ENCODE measurements at regions not wholly inside any gene's neighbourhood (a gene's known extent, or its start where the extent isn't known, plus 50 kb on each side); places are given as distances from the start of the nearest gene placed in this dataset.

DNA sequence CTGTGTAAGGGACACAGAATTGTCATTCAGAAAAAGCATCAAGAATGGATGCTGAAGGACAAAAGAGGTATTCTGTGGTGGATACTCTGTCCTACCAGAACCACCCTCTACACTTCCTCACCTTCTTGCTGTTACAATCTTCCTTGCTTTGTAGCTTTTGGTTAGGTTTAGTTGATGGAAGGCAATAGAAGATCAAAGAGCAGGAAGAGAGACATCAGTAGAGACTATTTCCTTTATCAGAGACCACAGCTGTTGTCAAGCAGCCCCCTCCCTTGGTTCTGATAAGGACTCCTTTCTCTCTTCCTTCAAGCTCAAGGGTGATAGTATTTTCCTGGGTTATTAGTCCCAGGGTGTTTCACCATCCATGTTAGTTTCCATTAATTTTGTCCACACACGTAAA lies 84.7 kb upstream of the ALCAM start:
- no peak overlapping the region for H2AFZ ChIP-seq (ENCODE audit: low read length)
- no peak overlapping the region for H4K5ac ChIP-seq (ENCODE audit: insufficient read length, low read depth, low read length)
- no peak overlapping the region for H3K56ac ChIP-seq (replicated peaks; ENCODE audit: insufficient read length, low read depth, low read length)
- H3K79me2 ChIP-seq (ENCODE audit: control insufficient read depth in 1 of 2, insufficient read depth in 2 of 2, low read length in 2 of 2): no peaks in the 10 kb centered on the region
- H3K14ac ChIP-seq (ENCODE audit: insufficient read length): no peak overlapping the region
- no peak for FAIRE-seq
- ChIA-PET POLR2A (ENCODE audit: partially characterized antibody) (no interaction called here), CTCF (ENCODE audit: partially characterized antibody) (no interaction called here)
- H3K79me1 ChIP-seq (ENCODE audit: low read depth, low read length): no peaks in the 10 kb centered on the region
- H3K9ac ChIP-seq (replicated peaks in 1 of 4; ENCODE audit: extremely low read depth in 1 of 4, low read depth in 3 of 4, low read length in 3 of 4): no peak overlapping the region
- no peak overlapping the region for H3K18ac ChIP-seq (ENCODE audit: extremely low read depth, low read length)
- no peak overlapping the region for H3K4me3 ChIP-seq (ENCODE audit: extremely low read depth in 1 of 4, insufficient read depth in 2 of 4, low read depth in 3 of 4, low read length in 4 of 4)
- no peak for DNase-seq (ENCODE audit: low read depth in 1 of 2, low spot score in 2 of 2)
- H3K27ac ChIP-seq (ENCODE audit: low read depth, low read length): no peak overlapping the region
- TF ChIP-seq ZNF274 (IDR thresholded peaks at IDR 0.05; ENCODE audit: borderline replicate concordance, extremely low read depth, low read length): no peak
- TF ChIP-seq CTBP2 (IDR thresholded peaks at IDR 0.05; ENCODE audit: borderline replicate concordance, insufficient read depth, insufficient read length, low read length): no peak
- TF ChIP-seq BRCA1 (IDR thresholded peaks at IDR 0.05; ENCODE audit: low read depth, low read length): no peak
- TF ChIP-seq, protein P1, sequence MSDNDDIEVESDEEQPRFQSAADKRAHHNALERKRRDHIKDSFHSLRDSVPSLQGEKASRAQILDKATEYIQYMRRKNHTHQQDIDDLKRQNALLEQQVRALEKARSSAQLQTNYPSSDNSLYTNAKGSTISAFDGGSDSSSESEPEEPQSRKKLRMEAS (IDR thresholded peaks at IDR 0.05): no peak
- no peak overlapping the region for H4K91ac ChIP-seq (replicated peaks; ENCODE audit: insufficient read length, low read length)
- no peak overlapping the region for H2BK120ac ChIP-seq (replicated peaks; ENCODE audit: low read depth, low read length)
- H2BK15ac ChIP-seq (ENCODE audit: low read length): no peak overlapping the region
- no peaks in the 10 kb centered on the region for H3K36me3 ChIP-seq (ENCODE audit: control insufficient read depth in 2 of 4, insufficient read depth in 4 of 4, low read length in 3 of 4)
- no peaks in the 10 kb centered on the region for H3K27me3 ChIP-seq (replicated peaks in 1 of 4; ENCODE audit: control insufficient read depth in 3 of 4, extremely low read depth in 1 of 4, insufficient read depth in 3 of 4, low read length in 3 of 4)
- H3K23ac ChIP-seq (ENCODE audit: insufficient read length): no peak overlapping the region
- no peak overlapping the region for H3K4ac ChIP-seq (replicated peaks; ENCODE audit: insufficient read length, low read depth, low read length)
- H2AK5ac ChIP-seq (ENCODE audit: low read depth, low read length): no peak overlapping the region
- H4K20me1 ChIP-seq (replicated peaks in 1 of 2; ENCODE audit: control insufficient read depth in 1 of 2, insufficient read depth in 2 of 2, low read length in 2 of 2): no peaks in the 10 kb centered on the region
- no peaks in the 10 kb centered on the region for H3K23me2 ChIP-seq (ENCODE audit: low read depth, low read length)
- H2BK12ac ChIP-seq (ENCODE audit: low read depth, low read length): no peak overlapping the region
- no peak overlapping the region for H2BK5ac ChIP-seq (ENCODE audit: low read depth, low read length)
- H3K9me3 ChIP-seq (ENCODE audit: insufficient read depth in 2 of 2, low read depth in 1 of 2, low read length in 1 of 2): no peaks in the 10 kb centered on the region
- no peak overlapping the region for H4K8ac ChIP-seq (ENCODE audit: extremely low read depth, insufficient read depth, low read length)
- 100% methylated on average over 1 of the region's 1 CpG; no CpG with 5 or more reads in 1 of the 2 experiments for WGBS, 2 experiments (ENCODE audit: extremely low coverage in 1 of 2, insufficient coverage in 1 of 2, insufficient read length in 1 of 2, insufficient replicate concordance in 2 of 2, low coverage in 1 of 2, low lambda C conversion rate in 2 of 2, missing lambda C conversion rate in 1 of 2)
- no peak overlapping the region for H2BK20ac ChIP-seq (ENCODE audit: low read length)
- no peaks in the 10 kb centered on the region for H3K4me1 ChIP-seq (replicated peaks in 1 of 4; ENCODE audit: control insufficient read depth in 3 of 4, insufficient read depth in 4 of 4, low read length in 3 of 4)
- H3K4me2 ChIP-seq (ENCODE audit: insufficient read depth in 1 of 2, low read depth in 2 of 2, low read length in 2 of 2): no peak overlapping the region
